ENCODE measurements at regions not wholly inside any gene's neighbourhood (a gene's known extent, or its start where the extent isn't known, plus 50 kb on each side); places are given as distances from the start of the nearest gene placed in this dataset.

DNA sequence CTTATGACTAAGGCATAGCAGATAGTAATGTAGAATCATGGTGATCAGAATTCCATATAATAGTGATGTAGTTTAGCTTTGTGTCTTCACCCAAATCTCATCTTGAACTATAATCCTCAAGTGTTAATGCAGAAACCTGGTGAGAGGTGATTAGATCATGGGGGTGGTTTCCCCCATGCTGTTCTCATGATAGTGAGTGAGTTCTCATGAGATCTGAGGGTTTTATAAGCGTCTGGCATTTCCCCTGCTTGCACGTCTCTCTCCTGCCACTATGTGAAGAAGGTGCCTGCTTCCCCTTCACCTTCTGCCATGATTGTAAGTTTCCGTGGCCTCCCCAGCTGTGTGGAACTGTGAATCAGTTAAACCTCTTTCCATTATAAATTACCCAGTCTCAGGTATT lies 138.7 kb upstream of the CBLB start:
- Histone ChIP-seq H3K4me1 (ENCODE audit: insufficient read depth, low read length) (no peaks in the 10 kb centered on the region), H3K79me2 (ENCODE audit: insufficient read depth, low read length) (no peaks in the 10 kb centered on the region), H2AFZ (ENCODE audit: low read depth, low read length) (no peak overlapping the region), H3K27me3 (ENCODE audit: insufficient read depth, low read length, poor library complexity) (no peaks in the 10 kb centered on the region), H3K9ac (ENCODE audit: low read depth, low read length) (no peak overlapping the region), H3K9me3 (ENCODE audit: insufficient read depth, low read length, severe bottlenecking) (no peaks in the 10 kb centered on the region), H3K4me3 (ENCODE audit: low read depth in 1 of 2, low read length in 2 of 2) (no peak overlapping the region), H3K4me2 (ENCODE audit: insufficient read depth, low read length) (no peak overlapping the region), H3K27ac (ENCODE audit: low read length) (no peak overlapping the region), H3K36me3 (ENCODE audit: insufficient read depth, low read length) (no peaks in the 10 kb centered on the region), H4K20me1 (ENCODE audit: insufficient read depth, low read length) (no peaks in the 10 kb centered on the region)
- TF ChIP-seq, protein P1, sequence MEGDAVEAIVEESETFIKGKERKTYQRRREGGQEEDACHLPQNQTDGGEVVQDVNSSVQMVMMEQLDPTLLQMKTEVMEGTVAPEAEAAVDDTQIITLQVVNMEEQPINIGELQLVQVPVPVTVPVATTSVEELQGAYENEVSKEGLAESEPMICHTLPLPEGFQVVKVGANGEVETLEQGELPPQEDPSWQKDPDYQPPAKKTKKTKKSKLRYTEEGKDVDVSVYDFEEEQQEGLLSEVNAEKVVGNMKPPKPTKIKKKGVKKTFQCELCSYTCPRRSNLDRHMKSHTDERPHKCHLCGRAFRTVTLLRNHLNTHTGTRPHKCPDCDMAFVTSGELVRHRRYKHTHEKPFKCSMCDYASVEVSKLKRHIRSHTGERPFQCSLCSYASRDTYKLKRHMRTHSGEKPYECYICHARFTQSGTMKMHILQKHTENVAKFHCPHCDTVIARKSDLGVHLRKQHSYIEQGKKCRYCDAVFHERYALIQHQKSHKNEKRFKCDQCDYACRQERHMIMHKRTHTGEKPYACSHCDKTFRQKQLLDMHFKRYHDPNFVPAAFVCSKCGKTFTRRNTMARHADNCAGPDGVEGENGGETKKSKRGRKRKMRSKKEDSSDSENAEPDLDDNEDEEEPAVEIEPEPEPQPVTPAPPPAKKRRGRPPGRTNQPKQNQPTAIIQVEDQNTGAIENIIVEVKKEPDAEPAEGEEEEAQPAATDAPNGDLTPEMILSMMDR (IDR thresholded peaks at IDR 0.05; ENCODE audit: borderline replicate concordance, extremely low read depth, low read length, poor library complexity, severe bottlenecking) = no peak
- no peak for TF ChIP-seq EZH2 (IDR thresholded peaks at IDR 0.05; ENCODE audit: borderline replicate concordance, low read depth, low read length, severe bottlenecking)
- ATAC-seq (ENCODE audit: insufficient read depth, low read depth) (no peak), DNase-seq (no peak)

- Histone ChIP-seq H3K27ac (ENCODE audit: low read length) (no peak overlapping the region), H3K79me2 (ENCODE audit: insufficient read depth, low read length) (no peaks in the 10 kb centered on the region), H2AFZ (ENCODE audit: low read depth, low read length) (no peak overlapping the region), H3K36me3 (ENCODE audit: insufficient read depth, low read length) (no peaks in the 10 kb centered on the region), H3K4me1 (ENCODE audit: insufficient read depth, low read length) (no peaks in the 10 kb centered on the region), H3K4me2 (ENCODE audit: insufficient read depth, low read length) (no peak overlapping the region), H3K9me3 (ENCODE audit: insufficient read depth, low read length, severe bottlenecking) (no peaks in the 10 kb centered on the region), H3K27me3 (ENCODE audit: insufficient read depth, low read length, poor library complexity) (no peaks in the 10 kb centered on the region), H3K4me3 (ENCODE audit: low read depth in 1 of 2, low read length in 2 of 2) (no peak overlapping the region), H4K20me1 (ENCODE audit: insufficient read depth, low read length) (no peaks in the 10 kb centered on the region), H3K9ac (ENCODE audit: low read depth, low read length) (no peak overlapping the region)
- no peak for ATAC-seq (ENCODE audit: insufficient read depth, low read depth)
- DNase-seq = no peak
- no peak for TF ChIP-seq EZH2 (IDR thresholded peaks at IDR 0.05; ENCODE audit: borderline replicate concordance, low read depth, low read length, severe bottlenecking)
- TF ChIP-seq, protein P1 (IDR thresholded peaks at IDR 0.05; ENCODE audit: borderline replicate concordance, extremely low read depth, low read length, poor library complexity, severe bottlenecking) = no peak
These were observed 140.0 kb upstream of the CBLB start for GRCh38 chr3:106008766-106009165.

- H2AFZ ChIP-seq (ENCODE audit: low read depth, low read length) = no peak overlapping the region
- ATAC-seq (ENCODE audit: insufficient read depth, low read depth) (no peak), DNase-seq (no peak)
- H3K79me2 ChIP-seq (ENCODE audit: insufficient read depth, low read length) = no peaks in the 10 kb centered on the region
- H3K4me2 ChIP-seq (ENCODE audit: insufficient read depth, low read length) = no peak overlapping the region
- H4K20me1 ChIP-seq (ENCODE audit: insufficient read depth, low read length) = no peaks in the 10 kb centered on the region
- no peak overlapping the region for H3K4me3 ChIP-seq (ENCODE audit: low read depth in 1 of 2, low read length in 2 of 2)
- H3K27me3 ChIP-seq (ENCODE audit: insufficient read depth, low read length, poor library complexity) = no peaks in the 10 kb centered on the region
- no peaks in the 10 kb centered on the region for H3K4me1 ChIP-seq (ENCODE audit: insufficient read depth, low read length)
- no peaks in the 10 kb centered on the region for H3K36me3 ChIP-seq (ENCODE audit: insufficient read depth, low read length)
- H3K27ac ChIP-seq (ENCODE audit: low read length) = no peak overlapping the region
- no peak overlapping the region for H3K9ac ChIP-seq (ENCODE audit: low read depth, low read length)
- no peak for TF ChIP-seq EZH2 (IDR thresholded peaks at IDR 0.05; ENCODE audit: borderline replicate concordance, low read depth, low read length, severe bottlenecking)
- TF ChIP-seq, protein P1 (IDR thresholded peaks at IDR 0.05; ENCODE audit: borderline replicate concordance, extremely low read depth, low read length, poor library complexity, severe bottlenecking) = no peak
- no peaks in the 10 kb centered on the region for H3K9me3 ChIP-seq (ENCODE audit: insufficient read depth, low read length, severe bottlenecking)
These were observed 142.0 kb upstream of the CBLB start for GRCh38 chr3:106010829-106011228.

- Histone ChIP-seq H3K4me3 (ENCODE audit: low read depth in 1 of 2, low read length in 2 of 2) (no peak overlapping the region), H3K79me2 (ENCODE audit: insufficient read depth, low read length) (no peaks in the 10 kb centered on the region), H3K4me2 (ENCODE audit: insufficient read depth, low read length) (no peak overlapping the region), H3K9ac (ENCODE audit: low read depth, low read length) (no peak overlapping the region), H3K27ac (ENCODE audit: low read length) (no peak overlapping the region), H3K4me1 (ENCODE audit: insufficient read depth, low read length) (no peaks in the 10 kb centered on the region), H3K9me3 (ENCODE audit: insufficient read depth, low read length, severe bottlenecking) (no peaks in the 10 kb centered on the region), H3K27me3 (ENCODE audit: insufficient read depth, low read length, poor library complexity) (no peaks in the 10 kb centered on the region), H4K20me1 (ENCODE audit: insufficient read depth, low read length) (no peaks in the 10 kb centered on the region), H3K36me3 (ENCODE audit: insufficient read depth, low read length) (no peaks in the 10 kb centered on the region), H2AFZ (ENCODE audit: low read depth, low read length) (no peak overlapping the region)
- no peak for ATAC-seq (ENCODE audit: insufficient read depth, low read depth)
- DNase-seq = no peak
- TF ChIP-seq, protein P1 (IDR thresholded peaks at IDR 0.05; ENCODE audit: borderline replicate concordance, extremely low read depth, low read length, poor library complexity, severe bottlenecking) = no peak
- no peak for TF ChIP-seq EZH2 (IDR thresholded peaks at IDR 0.05; ENCODE audit: borderline replicate concordance, low read depth, low read length, severe bottlenecking)
These were observed 145.2 kb upstream of the CBLB start for GRCh38 chr3:106013971-106014370.
